HuH-7 (cell line): ENCODE measurements at regions not wholly inside any gene's neighbourhood (a gene's known extent, or its start where the extent isn't known, plus 50 kb on each side); places are given as distances from the start of the nearest gene placed in this dataset.

Experiments used
- DNase-seq: peaks from one replicate; pipeline ENCODE4 v3.0.0; 2011; ENCODE audit warnings: low spot score

DNA sequence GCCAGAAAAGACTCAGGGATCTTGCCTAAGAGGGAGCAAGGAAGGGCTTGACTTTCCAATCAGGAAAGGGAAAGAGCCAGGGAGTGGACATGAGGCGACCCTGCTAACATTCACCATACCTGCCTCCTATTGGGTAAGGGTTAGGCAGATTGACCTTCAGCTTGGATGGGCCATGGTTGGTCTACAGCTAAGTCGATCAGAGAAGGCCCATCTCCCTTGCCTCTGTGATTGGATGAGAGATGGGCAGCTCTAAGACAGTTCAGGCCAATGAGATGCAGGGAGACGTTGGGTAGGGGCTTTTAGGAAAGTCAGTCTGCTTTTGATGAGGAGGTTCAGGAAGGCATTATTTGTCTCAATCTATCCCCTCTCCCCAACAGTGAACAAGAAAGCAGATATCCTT is 135.0 kb upstream of the STC2 start:
- no peak for DNase-seq

DNA sequence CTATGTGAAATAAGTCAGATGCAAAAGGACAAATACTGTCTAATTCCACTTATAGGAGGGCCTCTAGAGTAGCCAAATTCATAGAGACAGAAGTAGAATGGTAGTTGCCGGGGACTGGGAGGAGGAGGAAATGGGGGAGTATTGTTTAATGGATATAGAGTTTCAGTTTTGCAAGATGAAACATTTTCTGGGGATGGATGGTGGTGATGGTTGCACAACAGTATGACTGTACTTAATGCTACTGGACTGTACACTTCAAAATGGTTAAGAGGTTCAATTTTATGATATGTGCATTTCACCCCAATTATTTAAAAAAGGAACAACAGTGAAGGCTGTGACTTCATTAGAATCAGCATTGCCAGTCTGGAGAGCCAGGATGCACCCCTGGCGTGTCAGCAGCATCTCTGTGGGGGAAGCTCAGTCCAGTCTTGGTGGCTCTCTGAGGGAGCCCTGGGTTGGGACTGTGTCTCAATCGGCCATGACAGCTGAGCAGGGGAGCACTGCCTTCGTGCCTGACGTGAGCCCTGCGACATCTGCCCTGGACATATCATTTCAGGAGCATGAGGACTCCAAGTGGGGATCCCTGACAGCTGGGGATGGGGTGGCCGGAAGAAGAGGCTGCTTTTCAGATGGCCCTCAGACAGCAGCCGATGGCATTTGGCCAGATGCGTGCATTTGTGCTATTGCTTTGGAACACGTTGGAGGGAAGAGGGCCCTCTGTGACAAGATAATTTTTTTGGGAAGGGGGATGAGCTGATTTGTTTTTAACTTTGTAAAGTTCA is 130.8 kb upstream of the STC2 start:
- DNase-seq = no peak

DNA sequence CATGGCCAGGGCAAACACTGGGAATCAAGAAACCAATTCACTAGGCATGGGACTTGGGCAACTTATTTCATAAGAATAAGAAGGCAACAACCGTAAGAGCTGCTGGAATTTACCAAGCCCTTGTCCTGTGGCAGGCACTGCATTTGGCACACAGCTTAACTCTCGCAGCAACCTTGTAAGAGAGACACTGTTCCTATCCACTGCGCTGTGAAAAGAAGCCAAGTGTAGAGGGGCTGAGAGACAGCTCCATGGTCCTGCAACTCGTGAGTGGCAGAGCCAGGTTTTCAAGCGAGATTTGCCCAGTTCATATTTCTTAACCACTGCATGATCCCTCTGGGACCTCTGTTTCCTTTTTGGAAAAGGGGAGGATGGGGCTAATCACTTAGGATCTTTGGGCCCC is 129.3 kb upstream of the STC2 start:
- DNase-seq = no peak

DNA sequence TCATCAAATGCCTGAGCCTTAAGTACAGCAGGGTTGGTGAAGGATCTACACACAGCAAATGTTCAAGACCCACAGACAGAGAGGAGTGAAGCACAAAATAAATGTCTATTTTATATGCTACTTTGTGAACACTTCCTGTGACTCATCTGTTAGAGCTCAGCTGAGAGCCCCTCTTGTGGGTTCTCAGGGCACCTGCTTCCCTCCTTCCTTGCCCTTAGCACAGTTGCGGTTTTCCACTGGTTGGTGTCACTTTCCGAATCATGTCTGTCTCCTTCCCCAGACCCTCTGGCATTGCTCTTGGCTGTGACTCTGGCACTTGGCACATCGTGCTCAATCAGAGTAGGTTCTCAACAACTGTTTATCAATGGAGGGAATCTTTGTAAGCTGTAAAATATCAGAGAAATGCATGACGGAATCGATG is 128.5 kb upstream of the STC2 start:
- DNase-seq = no peak

DNA sequence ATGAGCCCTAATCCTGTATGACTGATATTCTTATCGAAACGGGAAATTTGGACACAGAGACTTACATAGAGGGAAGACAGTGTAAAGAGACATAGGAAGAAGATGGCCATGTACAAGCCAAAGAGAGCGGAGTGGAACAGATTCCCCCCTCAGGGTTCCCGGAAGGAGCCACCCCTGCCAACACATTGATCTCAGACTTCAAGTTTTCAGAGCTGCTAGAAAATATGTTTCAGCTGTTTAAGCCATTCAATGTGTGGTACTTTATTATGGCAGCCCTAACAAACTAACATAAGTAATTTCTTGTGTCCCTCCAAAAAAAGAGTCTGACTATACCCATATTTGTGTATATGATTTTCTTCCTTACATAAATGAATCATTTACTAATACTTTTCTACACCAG is 128.0 kb upstream of the STC2 start:
- DNase-seq = no peak

DNA sequence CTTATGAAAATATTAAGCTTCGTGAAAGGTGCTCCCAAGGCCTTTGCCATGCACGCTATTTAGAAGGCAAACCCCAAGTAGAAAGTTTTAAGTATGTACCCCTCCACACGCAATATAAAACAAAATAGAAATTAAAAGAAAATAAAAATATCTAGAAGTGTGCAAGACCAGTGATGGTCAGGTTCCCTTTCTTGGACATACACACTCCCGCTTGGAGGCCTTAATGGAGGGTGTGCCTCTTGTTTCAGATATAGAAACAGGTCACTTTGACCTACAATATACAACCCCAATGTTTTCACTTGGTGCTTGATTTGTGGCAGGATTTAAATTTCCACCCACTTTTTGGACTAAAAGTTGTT is 127.4 kb upstream of the STC2 start:
- no peak for DNase-seq

DNA sequence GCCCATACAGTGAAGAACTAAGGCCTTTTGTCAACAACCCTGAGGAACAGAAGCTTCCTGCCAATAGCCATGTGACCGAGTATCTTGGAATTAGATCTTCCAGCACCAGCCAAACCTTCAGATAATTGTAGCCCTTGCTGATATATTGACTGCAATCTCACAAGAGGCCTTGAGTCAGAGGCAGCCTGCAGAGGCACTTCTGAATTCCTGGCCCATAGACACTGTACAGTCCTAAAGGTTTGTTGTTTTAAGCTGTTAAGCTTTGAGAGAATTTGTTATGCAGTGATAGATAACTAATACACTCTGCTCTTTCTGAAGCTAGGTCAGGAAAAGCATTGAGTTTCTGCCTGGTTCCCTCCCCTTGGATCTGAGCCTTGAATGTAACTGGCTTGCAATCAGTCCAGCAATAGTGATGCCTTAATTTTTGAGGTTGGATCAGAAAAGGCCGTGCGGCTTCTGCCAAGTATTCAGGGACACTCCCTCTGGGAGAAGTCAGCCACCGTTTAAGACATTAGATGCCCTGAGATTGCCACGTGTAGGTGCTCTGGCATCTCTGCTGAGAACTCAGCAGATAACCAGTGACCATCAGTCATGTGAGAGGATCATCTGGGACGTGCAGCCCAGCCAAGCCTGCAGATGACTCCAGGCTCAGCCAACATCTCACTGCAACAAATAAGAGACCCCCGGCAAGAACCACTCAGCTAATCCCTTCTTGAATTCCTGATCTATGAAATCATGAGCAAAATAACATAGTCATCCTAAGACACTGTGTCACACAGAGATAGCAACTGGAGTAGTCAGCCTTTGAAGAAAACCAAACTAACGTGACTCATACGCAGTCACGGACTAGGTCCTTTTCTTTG is 126.8 kb upstream of the STC2 start:
- DNase-seq = no peak

DNA sequence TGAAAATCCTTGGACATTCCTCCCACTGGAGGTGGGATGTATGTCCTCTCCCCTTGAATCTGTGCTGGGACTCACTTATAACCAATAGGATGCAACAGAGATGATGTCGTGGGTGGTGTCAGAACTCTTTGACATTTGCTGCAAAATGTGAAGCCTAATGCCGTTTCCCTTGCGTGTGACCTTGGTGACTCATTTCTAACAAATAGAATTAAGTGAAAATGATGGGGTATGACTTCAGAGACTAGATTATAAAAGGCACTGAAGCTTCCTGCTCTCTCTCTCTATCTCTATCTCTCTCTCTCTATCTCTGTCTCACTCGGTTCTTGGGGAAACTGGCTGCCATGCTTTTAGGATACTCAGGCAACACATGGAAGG is 126.1 kb upstream of the STC2 start:
- DNase-seq = no peak

DNA sequence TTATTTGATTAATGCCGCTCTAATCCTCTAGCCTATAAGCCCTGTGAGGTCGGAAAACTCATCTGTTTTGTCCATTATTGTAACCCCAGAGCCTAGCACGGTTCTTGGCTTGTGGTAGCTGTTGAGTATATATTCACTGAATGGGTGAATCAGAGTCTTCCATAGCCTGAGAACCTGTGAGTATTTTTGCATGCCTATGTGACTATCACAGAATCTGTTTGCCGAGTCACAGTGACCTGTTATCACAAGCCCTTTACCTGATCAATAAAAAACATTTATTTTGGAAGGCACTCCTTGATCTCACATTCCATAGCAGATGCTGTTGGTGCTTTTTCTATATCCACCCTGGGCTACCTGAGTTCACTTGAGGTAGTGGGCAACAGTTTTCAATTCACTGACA is 125.0 kb upstream of the STC2 start:
- DNase-seq = no peak

DNA sequence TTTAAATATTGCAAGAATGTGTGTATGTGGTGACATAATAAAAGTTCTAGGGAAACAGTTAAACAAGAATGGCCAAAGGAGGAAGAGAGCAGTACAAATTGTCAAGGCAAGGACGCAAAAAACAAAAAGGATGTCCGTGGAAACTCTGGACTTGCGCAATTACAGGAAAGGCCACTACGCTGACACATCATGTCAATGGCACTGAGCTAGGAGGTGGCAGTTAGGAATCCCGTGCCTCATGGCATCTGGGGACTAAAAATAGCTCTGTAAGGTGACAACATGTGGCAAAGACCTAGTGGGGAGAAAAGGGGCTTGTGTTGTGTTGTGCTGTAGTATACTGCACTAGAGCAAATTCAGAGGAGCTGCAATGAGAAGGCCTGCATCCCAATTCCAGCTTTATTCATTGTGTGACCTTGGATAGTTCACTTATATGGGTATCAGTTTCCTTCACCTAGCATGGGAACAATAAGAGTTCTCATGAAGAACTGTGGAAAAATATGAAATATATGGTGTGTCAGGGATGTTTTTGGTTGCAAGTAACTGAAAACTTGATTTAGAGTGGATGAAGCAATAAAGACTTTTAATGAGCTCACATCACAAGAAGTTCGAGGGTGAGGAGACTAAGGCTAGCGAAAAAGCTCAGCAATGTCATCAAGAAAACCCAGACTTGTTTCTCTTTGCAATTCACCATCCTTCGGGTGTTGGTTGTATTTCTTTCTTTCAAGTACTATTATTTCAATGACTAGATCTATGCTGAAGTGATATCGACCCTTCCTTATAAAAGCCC is 124.1 kb upstream of the STC2 start:
- DNase-seq = no peak

DNA sequence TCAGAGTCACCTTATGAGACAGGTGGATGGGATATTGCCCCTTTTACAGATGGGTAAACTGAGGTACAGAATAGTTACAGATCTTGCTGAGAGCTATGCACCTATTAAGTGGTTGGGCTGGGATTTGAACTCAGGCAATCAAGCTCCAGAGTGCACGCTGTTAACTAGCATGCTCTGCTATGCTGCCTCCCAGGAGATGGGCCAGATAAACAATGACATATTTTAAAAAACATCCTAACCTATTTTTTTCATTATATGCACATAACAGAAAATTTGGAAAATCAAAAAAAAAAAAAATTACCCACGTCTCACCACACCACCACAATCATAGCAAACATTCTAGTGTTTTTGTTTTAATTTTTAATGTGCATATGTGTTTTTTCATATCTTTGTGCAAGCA is 123.4 kb upstream of the STC2 start:
- DNase-seq = no peak

DNA sequence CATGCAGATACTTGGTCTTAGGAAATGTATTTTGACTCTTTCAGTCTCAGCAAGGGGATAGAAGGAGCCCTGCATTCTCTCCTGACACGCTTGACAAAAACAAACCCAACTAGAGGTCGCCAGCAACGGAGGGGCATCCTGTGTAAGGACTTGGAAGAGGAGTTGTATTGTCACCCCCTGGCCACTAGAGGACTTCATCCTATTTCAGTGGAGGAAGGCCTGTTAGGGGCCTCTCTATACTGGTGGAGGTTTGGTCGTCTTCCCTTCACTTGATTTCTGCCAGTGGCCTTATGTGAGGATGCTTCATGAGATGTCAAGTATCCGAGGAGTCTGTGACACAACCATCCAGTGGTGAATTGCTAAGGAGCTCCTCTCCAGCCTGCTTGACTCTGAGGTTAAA is 122.8 kb upstream of the STC2 start:
- DNase-seq = peak; percentile 47

DNA sequence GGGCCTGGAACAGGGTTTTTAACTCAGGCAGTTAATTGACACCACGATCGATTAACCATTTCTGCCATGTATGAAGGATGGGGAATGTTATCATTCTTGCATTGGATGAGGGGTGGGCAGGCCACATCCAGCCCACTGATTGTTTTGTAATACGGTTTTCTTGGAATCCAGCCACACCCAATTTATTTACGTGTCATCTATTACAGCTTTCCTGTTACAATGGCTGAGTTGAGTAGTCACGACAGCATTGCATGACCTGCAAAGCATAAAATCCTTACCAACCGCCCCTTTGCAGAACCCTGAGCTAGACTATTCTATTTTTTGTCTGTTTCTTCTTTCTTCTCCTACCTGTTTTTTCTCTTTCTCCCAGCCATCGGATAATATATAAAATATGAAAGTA is 122.0 kb upstream of the STC2 start:
- no peak for DNase-seq

DNA sequence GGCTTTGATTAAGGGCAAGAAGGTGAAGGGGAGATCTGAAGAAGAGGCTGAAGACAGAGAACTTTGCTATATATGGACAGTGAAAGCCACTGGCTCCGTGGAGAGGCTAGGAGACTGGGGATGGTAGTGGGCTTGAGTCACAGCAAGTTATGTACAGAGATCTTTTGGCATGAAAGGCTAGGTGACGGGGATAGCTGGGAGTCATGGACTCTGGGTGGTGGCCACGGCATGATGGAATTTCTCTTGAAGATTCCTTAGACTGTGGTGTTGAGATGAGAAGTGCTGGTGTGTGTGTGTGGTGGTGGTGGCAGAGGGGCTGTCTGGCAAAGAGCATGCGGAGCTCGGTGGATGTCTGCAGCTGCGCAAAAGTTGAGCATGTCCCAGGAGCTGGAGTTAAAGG is 120.6 kb upstream of the STC2 start:
- DNase-seq = no peak

DNA sequence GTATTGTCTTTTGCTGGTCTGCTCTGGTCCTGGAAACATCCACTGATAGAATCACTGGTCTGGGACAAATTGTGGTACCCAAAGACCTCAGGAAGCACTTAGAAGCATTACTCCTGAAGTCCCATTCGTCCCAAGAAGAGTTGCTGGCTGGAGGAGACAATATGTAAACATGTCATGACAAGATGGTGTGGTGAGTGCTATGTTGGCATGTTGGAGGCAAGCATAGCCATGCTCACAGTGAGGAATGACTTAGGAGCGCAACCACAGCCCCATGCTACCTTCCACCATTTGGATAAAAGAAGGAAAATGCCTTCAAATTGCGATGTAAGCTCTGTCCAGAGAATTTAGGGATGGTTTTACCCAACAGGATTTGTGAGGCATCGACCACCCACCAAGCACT is 115.8 kb upstream of the STC2 start:
- no peak for DNase-seq

DNA sequence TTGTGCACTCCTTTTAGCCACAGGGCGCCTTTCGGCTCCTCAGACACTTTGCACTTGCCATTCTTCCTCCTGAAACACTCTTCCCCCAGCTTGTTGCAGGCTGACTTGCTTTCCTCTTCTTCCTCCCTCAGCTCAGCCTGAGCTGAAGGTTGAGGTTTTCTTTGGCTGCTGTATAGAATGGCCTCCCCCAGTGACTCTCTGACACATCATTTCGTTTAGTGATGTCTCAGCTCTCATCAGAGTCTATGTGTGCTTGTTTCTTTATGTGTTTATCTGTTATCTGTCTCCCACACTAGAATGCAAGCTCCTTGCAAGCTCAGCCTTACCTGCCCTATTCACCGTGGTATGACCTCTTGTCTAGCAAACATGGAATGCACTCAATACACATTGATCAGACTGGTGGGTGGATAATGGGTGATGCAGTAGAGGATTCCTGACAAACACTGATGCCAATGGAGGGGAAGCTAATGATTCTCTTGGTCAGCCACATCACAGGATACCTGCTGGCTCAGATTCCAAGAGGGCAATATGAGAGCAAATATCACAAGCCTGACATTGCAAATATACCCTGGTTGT is 112.9 kb upstream of the STC2 start:
- no peak for DNase-seq

DNA sequence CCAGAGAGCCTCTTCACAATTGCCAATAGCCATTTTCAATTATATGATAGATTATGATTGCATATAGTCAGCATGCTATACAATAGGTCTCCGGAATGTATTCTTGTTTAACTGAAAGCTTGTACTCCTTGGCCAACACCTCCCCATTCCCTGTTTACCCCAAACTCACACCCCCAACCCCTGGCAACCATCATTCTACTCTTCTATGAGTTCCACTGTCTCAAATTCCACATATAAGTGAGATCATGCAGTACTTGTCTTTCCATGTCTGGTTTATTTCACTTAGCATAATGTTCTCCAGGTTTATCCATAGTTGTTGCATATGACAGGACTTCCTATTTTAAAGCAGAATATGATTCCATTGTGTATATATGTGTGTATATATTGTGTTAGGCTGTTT is 110.7 kb upstream of the STC2 start:
- no peak for DNase-seq

DNA sequence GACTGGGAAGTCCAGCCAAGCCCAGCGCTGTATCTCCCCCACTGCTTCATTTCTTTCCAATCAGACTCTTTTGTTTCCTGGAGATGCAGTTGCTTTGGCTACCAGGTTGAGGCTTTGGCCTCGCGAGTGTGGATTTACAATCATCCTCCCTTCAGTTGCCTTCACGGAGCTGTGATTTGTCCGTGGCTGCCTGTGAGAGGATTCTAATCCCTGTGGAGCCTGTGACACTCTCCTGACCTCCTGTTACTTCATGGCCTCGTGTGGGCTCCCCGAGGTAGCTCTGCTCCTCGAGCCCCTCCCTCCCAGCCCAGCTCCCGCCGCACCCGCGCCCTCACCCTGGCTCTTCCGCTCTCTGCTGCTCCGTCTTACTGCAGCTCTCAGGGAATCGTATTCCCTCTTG is 107.2 kb upstream of the STC2 start:
- no peak for DNase-seq

DNA sequence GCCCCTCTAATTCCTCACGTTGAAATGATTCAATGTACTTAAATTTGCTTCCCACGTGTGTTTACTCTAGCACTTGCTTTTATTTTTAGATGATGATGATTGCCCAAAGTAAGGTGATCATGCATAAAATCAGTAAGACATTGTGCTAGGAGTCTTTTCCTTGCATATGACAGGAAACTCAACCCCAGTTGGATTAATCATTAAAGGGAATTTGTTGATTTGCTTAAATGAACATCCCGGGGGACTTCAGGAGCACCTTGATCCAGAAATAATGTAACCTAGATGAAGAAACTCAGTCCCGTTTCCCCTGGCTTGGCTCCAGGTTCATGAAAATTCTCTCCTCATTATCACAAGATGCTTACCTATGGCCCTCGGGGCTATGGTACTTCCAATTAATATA is 106.1 kb upstream of the STC2 start:
- no peak for DNase-seq

DNA sequence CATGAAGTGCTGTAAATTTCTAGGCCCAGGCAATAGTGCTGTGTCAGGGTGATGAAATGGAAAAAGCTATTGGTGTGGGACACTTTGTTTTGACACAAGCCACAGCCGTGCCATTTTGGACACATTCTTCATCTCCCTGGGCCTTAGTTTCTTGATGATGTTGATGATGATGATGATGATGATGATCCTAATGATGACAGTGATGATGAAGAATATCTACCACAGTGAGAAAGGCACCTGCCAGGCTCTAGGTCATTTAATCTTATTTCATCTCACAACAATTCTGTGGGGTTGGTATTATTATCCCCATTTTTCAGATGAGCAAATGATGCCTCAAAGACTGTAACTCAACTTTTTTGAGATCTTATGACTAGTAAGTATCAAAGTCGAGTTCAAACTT is 102.2 kb upstream of the STC2 start:
- no peak for DNase-seq

DNA sequence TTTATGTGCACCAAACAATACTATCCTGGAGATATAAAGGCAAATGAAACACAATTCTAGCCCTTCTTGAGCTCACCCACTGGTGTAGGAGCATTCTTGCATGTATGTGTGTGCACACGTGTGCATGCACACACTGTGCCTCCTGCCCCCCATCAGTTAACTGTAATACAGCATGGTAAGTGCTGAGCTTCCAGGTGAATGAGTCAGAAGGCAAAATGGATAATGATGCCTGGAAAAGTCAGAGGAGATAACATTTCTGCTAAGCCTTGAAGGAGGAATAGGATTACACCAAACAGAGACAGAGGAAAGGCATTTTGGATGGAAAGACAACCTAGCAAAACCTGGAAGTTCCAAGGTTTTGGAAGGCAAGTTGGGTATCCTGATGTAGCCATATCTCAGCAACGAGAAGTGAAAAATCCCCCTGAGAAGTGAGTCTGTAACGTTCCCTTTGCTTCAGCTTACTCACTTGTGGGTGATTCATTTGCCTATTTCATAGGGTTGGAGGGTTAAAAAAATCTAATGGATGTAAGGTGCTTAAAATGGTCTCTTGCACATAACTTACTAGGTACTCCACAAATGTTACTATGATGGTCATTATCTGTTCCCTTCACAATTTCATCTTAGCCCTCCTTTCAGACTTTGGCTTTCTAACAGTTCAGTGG is 101.4 kb upstream of the STC2 start:
- DNase-seq = no peak
